IMR-90 (cell line): ENCODE measurements at regions not wholly inside any gene's neighbourhood (a gene's known extent, or its start where the extent isn't known, plus 50 kb on each side); places are given as distances from the start of the nearest gene placed in this dataset.

ENCODE experiments used
- ATAC-seq: fragments of 200-7000 bp; cut with Tn5 transposase; 2 replicates; pipeline ENCODE4 v1.9.1; 2020; ENCODE audit warnings: low read depth, mild to moderate bottlenecking, moderate library complexity
- BruUV-seq: library from RNA; stranded (reverse); fragments of 400-500 nt; replicated peaks from 2 replicates; lab custom pipeline; 2021; lab: Mats Ljungman, UMichigan
- CTCF ChIA-PET: fragments of 300-600 bp; formaldehyde crosslinking; extraction: SDS; loops from one replicate; lab custom pipeline; 2021; ENCODE audit warnings: antibody characterized with exemption; lab: Yijun Ruan, JAX
- POLR2A ChIA-PET: fragments of 300-600 bp; sonication (Branson Sonifier 250); formaldehyde crosslinking; loops from one replicate; lab custom pipeline; 2022; ENCODE audit warnings: antibody characterized with exemption; ENCODE audit not compliant: unreplicated experiment; lab: Charles Lee
- DNase-seq: peaks from one replicate; pipeline ENCODE4 v3.0.0; 2013
- H2AFZ ChIP-seq: replicated peaks from 2 replicates; pipeline ENCODE3; 2013; ENCODE audit warnings: low read length, mild to moderate bottlenecking; ENCODE audit not compliant: poor library complexity
- H2AK5ac ChIP-seq: 2 replicates; pipeline ENCODE4 v1.6.1; 2013; ENCODE audit warnings: low read depth, low read length, inconsistent platforms
- H2AK9ac ChIP-seq: replicated peaks from 2 replicates; pipeline ENCODE3; 2013; ENCODE audit warnings: mild to moderate bottlenecking, low read depth, low read length, moderate library complexity; ENCODE audit not compliant: poor library complexity
- H2BK120ac ChIP-seq: 2 replicates; pipeline ENCODE4 v1.6.1; 2013; ENCODE audit warnings: low read depth, low read length, inconsistent platforms
- H2BK15ac ChIP-seq: 3 replicates; pipeline ENCODE4 v1.6.1; 2013; ENCODE audit warnings: low read depth, low read length, inconsistent platforms
- H2BK20ac ChIP-seq: 2 replicates; pipeline ENCODE4 v1.6.1; 2013; ENCODE audit warnings: low read depth, mild to moderate bottlenecking, inconsistent platforms, low read length, moderate library complexity
- H2BK5ac ChIP-seq: 2 replicates; pipeline ENCODE4 v1.6.1; 2013; ENCODE audit warnings: mild to moderate bottlenecking, low read depth, low read length, inconsistent platforms; ENCODE audit not compliant: poor library complexity, severe bottlenecking
- H3K14ac ChIP-seq: replicated peaks from 2 replicates; pipeline ENCODE4 v1.6.1; 2013; ENCODE audit warnings: low read depth, low read length, inconsistent platforms
- H3K18ac ChIP-seq: 2 replicates; pipeline ENCODE4 v1.6.1; 2013; ENCODE audit warnings: low read depth, low read length, control low read depth
- H3K23ac ChIP-seq: 2 replicates; pipeline ENCODE4 v1.6.1; 2013; ENCODE audit warnings: low read depth, low read length, inconsistent platforms
- H3K27ac ChIP-seq: 2 replicates; pipeline ENCODE4 v1.5.1; 2013; ENCODE audit warnings: mild to moderate bottlenecking, control low read depth, low read length; ENCODE audit not compliant: insufficient read depth
- H3K27me3 ChIP-seq: 2 replicates; pipeline ENCODE4 v1.6.1; 2013; ENCODE audit warnings: low read length; ENCODE audit not compliant: control insufficient read depth, insufficient read depth
- H3K36me3 ChIP-seq: 2 replicates; pipeline ENCODE4 v1.6.1; 2013; ENCODE audit warnings: low read length, mixed read lengths; ENCODE audit not compliant: control insufficient read depth, insufficient read depth
- H3K4ac ChIP-seq: 2 replicates; pipeline ENCODE4 v1.6.1; 2013; ENCODE audit warnings: low read depth, low read length, inconsistent platforms
- H3K4me1 ChIP-seq: 2 replicates; pipeline ENCODE4 v1.6.1; 2013; ENCODE audit warnings: low read length, mixed read lengths; ENCODE audit not compliant: control insufficient read depth, insufficient read depth
- H3K4me2 ChIP-seq: 2 replicates; pipeline ENCODE4 v1.6.1; 2013; ENCODE audit warnings: low read depth, mild to moderate bottlenecking, control low read depth, low read length, moderate library complexity
- H3K4me3 ChIP-seq: 2 replicates; pipeline ENCODE4 v1.5.1; 2013; ENCODE audit warnings: low read depth, mild to moderate bottlenecking, control low read depth, low read length, moderate library complexity; ENCODE audit not compliant: insufficient read depth
- H3K56ac ChIP-seq: 2 replicates; pipeline ENCODE4 v1.6.1; 2013; ENCODE audit warnings: low read length, inconsistent platforms; ENCODE audit not compliant: insufficient read depth; ENCODE audit errors: extremely low read depth
- H3K79me1 ChIP-seq, 2 experiments: 2 replicates each; pipeline ENCODE4 v1.6.1; 2013; ENCODE audit warnings: low read length in 2 of 2, inconsistent platforms in 1 of 2, low read depth in 1 of 2
- H3K9ac ChIP-seq: 2 replicates; pipeline ENCODE4 v1.6.1; 2013; ENCODE audit warnings: low read depth, low read length, control low read depth
- H3K9me1 ChIP-seq: 2 replicates; pipeline ENCODE4 v1.6.1; 2013; ENCODE audit warnings: low read length, inconsistent platforms; ENCODE audit not compliant: insufficient read depth
- H3K9me3 ChIP-seq: 2 replicates; pipeline ENCODE4 v1.6.1; 2013; ENCODE audit warnings: low read length; ENCODE audit not compliant: control insufficient read depth, insufficient read depth
- H4K20me1 ChIP-seq: 2 replicates; pipeline ENCODE4 v1.6.1; 2013; ENCODE audit warnings: low read length, inconsistent platforms; ENCODE audit not compliant: insufficient read depth
- H4K5ac ChIP-seq: 2 replicates; pipeline ENCODE4 v1.6.1; 2013; ENCODE audit warnings: mild to moderate bottlenecking, low read depth, low read length, control low read depth
- H4K8ac ChIP-seq, 2 experiments: 2 replicates each; pipeline ENCODE4 v1.6.1; 2013; ENCODE audit warnings: low read depth in 2 of 2, low read length in 2 of 2, control low read depth in 1 of 2, inconsistent platforms in 1 of 2
- H4K91ac ChIP-seq: 2 replicates; pipeline ENCODE4 v1.6.1; 2013; ENCODE audit warnings: low read depth, low read length, inconsistent platforms; ENCODE audit not compliant: insufficient read depth
- MAFK ChIP-seq: IDR thresholded peaks from 2 replicates; pipeline ENCODE4 v1.6.1; 2012; ENCODE audit warnings: low read depth, low read length, improper control_type of control experiment
- POLR2A ChIP-seq: IDR thresholded peaks from 2 replicates; pipeline ENCODE4 v1.6.1; 2012; ENCODE audit warnings: mild to moderate bottlenecking, low read depth, low read length
- WGBS, 2 experiments: methylation state at CpG; one replicate each; pipeline versions ENCODE4 v1.1.5 to v1.1.7; 2013; ENCODE audit warnings: missing lambda C conversion rate in 2 of 2; ENCODE audit not compliant: insufficient read length in 1 of 2; ENCODE audit errors: extremely low coverage in 2 of 2; 5-methylcytosine and 5-hydroxymethylcytosine counted together
- dilution Hi-C: fragments of 300-500 bp; cut with HindIII; formaldehyde crosslinking; loops from one replicate; pipeline ENCODE4 v1.14.3; 2018; ENCODE audit warnings: low sequenced_read_pairs; ENCODE audit not compliant: unreplicated experiment
- in situ Hi-C: fragments of 300-500 bp; cut with MboI; formaldehyde crosslinking; loops from 3 replicates; pipeline ENCODE4 v1.14.3; 2019; ENCODE audit warnings: low sequenced_read_pairs, inconsistent platforms, mixed read lengths
- intact Hi-C: fragments of 100-400 bp; cut with micrococcal nuclease; formaldehyde crosslinking; loops from 2 replicates; pipeline ENCODE4 v1.10.0; 2022

- no peak overlapping the region for H2AFZ ChIP-seq
- H3K56ac ChIP-seq: no peak overlapping the region
- no peaks in the 10 kb centered on the region for H3K4me1 ChIP-seq
- no peak overlapping the region for H3K27ac ChIP-seq
- in situ Hi-C loops (no loop called here), dilution Hi-C loops (no loop called here), intact Hi-C loops (no loop called here)
- ATAC-seq: no peak
- H4K8ac ChIP-seq: no peak overlapping the region
- no CpG with 5 or more reads among the region's 1 CpG for WGBS, 2 experiments
- no TSS peak for BruUV-seq
- H3K79me1 ChIP-seq: no peaks in the 10 kb centered on the region
- no peak overlapping the region for H2BK15ac ChIP-seq
- DNase-seq: no peak
- H4K91ac ChIP-seq: no peak overlapping the region
- no peak overlapping the region for H2BK20ac ChIP-seq
- H3K27me3 ChIP-seq: no peaks in the 10 kb centered on the region
- H3K14ac ChIP-seq: no peak overlapping the region
- no peak overlapping the region for H3K23ac ChIP-seq
- TF ChIP-seq POLR2A (no peak), MAFK (peak; percentile 63)
- H3K4me3 ChIP-seq: no peak overlapping the region
- no peak overlapping the region for H4K5ac ChIP-seq
- H2AK5ac ChIP-seq: no peak overlapping the region
- no peaks in the 10 kb centered on the region for H3K9me1 ChIP-seq
- POLR2A ChIA-PET: no interaction called here
- no peak overlapping the region for H3K4ac ChIP-seq
- no peak overlapping the region for H2BK5ac ChIP-seq
- no peak overlapping the region for H2BK120ac ChIP-seq
- H4K20me1 ChIP-seq: no peaks in the 10 kb centered on the region
- CTCF ChIA-PET: no interaction called here
- H3K9ac ChIP-seq: no peak overlapping the region
- H3K9me3 ChIP-seq: no peaks in the 10 kb centered on the region
- H3K18ac ChIP-seq: no peak overlapping the region
- H3K4me2 ChIP-seq: no peak overlapping the region
- no peaks in the 10 kb centered on the region for H3K36me3 ChIP-seq
- no peak overlapping the region for H2AK9ac ChIP-seq
Measured at GRCh38 chr12:67116134-67116533, 153.0 kb upstream of the CAND1 start.
